ENCODE measurements at regions not wholly inside any gene's neighbourhood (a gene's known extent, or its start where the extent isn't known, plus 50 kb on each side); places are given as distances from the start of the nearest gene placed in this dataset.

DNA sequence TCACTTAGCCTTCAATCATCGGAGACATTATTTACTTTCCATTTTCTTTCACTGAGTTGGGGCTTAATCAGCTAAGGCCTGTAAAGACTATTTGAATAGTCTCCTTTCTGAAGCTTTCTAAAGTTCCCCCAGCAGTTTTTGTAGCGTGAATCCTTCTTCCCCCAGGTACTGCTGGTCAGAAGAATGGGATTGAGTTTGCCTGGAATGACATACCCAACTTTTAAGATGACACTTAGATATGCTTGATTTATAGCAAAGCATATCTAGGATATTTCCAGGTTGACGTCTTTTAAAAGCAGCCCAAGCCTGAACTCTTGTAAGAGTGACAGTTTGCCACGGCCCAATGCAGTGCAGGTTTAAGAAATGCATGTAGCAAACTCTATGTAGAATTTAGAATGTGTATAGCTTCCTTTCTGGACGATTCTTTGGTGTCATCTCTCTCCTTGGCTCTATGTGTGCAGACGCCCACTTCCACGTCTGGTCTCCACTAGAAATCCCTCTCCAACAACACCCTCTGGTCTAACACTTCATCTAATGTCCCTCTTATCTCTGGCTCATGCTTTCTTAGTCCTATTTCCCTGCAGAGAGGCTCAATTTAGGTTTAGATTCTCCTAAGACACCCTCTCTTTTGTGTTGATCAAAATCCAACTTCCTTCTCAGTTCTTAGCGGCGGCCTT lies 175.0 kb upstream of the CYRIA start:
- H3K27me3 ChIP-seq (ENCODE audit: insufficient read depth, low read depth, severe bottlenecking) = no peaks in the 10 kb centered on the region
- no peak for DNase-seq
- H3K4me3 ChIP-seq (ENCODE audit: low read depth, low read length) = no peak overlapping the region
- H3K9me3 ChIP-seq (ENCODE audit: severe bottlenecking) = no peaks in the 10 kb centered on the region
- TF ChIP-seq, protein P1, sequence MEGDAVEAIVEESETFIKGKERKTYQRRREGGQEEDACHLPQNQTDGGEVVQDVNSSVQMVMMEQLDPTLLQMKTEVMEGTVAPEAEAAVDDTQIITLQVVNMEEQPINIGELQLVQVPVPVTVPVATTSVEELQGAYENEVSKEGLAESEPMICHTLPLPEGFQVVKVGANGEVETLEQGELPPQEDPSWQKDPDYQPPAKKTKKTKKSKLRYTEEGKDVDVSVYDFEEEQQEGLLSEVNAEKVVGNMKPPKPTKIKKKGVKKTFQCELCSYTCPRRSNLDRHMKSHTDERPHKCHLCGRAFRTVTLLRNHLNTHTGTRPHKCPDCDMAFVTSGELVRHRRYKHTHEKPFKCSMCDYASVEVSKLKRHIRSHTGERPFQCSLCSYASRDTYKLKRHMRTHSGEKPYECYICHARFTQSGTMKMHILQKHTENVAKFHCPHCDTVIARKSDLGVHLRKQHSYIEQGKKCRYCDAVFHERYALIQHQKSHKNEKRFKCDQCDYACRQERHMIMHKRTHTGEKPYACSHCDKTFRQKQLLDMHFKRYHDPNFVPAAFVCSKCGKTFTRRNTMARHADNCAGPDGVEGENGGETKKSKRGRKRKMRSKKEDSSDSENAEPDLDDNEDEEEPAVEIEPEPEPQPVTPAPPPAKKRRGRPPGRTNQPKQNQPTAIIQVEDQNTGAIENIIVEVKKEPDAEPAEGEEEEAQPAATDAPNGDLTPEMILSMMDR (IDR thresholded peaks at IDR 0.05; ENCODE audit: low read depth, low read length) = no peak
- no peak overlapping the region for H3K27ac ChIP-seq
- no peaks in the 10 kb centered on the region for H3K36me3 ChIP-seq

DNA sequence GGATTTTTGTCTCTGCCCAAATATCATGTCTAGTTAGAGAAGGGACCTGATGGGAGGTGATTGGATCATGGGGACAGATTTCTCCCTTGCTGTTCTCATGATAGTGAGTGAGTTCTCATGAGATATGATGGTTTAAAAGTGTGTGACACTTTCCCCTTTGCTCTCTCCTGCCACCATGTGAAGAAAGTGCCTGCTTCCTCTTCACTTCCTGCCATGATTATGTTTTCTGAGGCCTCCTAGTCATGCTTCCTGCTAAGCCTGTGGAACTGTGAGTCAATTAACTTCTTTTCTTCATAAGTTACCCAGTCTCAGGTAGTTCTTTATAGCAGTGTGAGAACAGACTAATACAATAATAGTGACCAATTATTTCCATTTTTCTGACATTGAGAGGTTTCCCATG lies 167.3 kb upstream of the CYRIA start:
- Histone ChIP-seq H3K27me3 (ENCODE audit: insufficient read depth, low read depth, severe bottlenecking) (no peaks in the 10 kb centered on the region), H3K36me3 (no peaks in the 10 kb centered on the region), H3K4me3 (ENCODE audit: low read depth, low read length) (no peak overlapping the region), H3K9me3 (ENCODE audit: severe bottlenecking) (no peaks in the 10 kb centered on the region), H3K27ac (no peak overlapping the region)
- TF ChIP-seq, protein P1 (IDR thresholded peaks at IDR 0.05; ENCODE audit: low read depth, low read length) = no peak
- DNase-seq = no peak

DNA sequence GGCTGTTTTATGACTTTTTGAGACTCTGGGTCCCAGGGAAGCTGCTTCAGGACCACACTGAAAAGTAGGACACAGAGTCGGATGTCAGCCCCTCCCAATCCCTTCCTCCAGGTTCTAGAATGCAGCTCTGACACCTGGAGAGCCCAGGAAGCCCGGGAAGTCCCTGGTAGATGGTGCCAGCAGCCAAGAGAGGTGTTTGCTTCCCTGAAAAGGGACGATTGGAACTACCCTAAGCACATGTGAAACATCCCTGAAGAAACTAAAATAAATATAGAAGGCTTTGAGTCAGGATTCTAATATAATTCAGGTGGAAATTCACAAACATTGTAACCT lies 163.2 kb upstream of the CYRIA start:
- Histone ChIP-seq H3K27ac (no peak overlapping the region), H3K9me3 (ENCODE audit: severe bottlenecking) (peaks cover 3% of the 10 kb centered on the region), H3K4me3 (ENCODE audit: low read depth, low read length) (no peak overlapping the region), H3K27me3 (ENCODE audit: insufficient read depth, low read depth, severe bottlenecking) (no peaks in the 10 kb centered on the region), H3K36me3 (no peaks in the 10 kb centered on the region)
- TF ChIP-seq, protein P1 (IDR thresholded peaks at IDR 0.05; ENCODE audit: low read depth, low read length) = no peak
- DNase-seq = no peak

DNA sequence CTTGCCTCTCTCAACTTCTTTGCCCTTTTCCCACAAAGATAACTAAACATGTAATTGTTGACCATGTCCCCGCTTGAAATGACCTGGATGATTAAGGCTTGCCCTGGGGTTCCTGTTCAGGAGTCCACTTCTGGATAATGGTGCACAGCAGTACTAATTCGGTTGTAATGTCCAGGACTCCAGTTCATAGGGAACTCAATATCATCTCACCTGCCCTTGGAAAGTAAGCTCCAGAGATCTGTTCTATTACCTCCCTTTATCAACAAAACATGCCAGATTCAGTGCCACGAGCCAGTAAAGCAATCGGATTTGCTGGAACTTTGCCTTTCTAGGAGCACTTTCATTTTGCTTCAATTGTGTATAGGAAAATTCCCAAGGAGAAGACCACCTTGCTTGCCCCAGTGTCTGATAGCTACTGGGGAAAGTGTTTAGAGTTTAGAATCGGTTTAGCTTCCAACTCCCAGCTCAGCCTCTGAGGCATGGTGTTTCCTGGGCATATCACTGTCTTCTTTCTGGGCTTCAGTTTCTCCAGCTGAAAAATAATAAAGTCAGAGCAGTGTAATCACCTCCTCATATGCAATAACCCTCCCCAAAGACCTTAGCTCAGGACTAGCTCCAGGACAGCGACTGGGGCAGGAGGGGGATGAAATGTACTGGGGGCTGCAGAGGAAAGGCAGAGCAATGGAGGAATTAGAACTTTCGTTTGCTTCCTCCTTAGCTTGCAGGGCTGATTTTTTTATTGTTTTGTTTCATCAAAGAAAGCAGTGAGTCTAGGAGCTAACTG lies 162.6 kb upstream of the CYRIA start:
- no peaks in the 10 kb centered on the region for H3K36me3 ChIP-seq
- peaks cover 3% of the 10 kb centered on the region for H3K9me3 ChIP-seq (ENCODE audit: severe bottlenecking)
- TF ChIP-seq, protein P1 (IDR thresholded peaks at IDR 0.05; ENCODE audit: low read depth, low read length) = no peak
- H3K4me3 ChIP-seq (ENCODE audit: low read depth, low read length) = no peak overlapping the region
- no peak for DNase-seq
- H3K27ac ChIP-seq = no peak overlapping the region
- H3K27me3 ChIP-seq (ENCODE audit: insufficient read depth, low read depth, severe bottlenecking) = no peaks in the 10 kb centered on the region

DNA sequence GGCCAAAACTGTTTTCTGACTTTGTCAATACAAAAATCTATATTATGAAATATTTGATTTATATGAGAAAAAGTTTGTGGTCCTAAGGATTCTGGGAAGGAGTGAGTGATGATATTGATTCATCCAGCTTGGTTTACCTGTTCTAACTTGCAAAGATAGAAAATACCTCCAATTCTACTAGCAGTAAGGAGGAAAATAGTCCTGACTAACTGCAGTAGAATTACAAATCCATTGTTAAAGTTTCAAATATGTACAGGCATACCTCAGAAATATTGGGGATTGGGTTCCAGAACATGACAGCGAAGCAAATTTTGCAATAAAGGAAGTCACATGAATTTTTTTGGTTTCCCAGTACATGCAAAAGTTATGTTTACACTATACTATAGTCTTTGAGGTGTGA lies 158.8 kb upstream of the CYRIA start:
- Histone ChIP-seq H3K27ac (no peak overlapping the region), H3K4me3 (ENCODE audit: low read depth, low read length) (no peak overlapping the region), H3K27me3 (ENCODE audit: insufficient read depth, low read depth, severe bottlenecking) (no peaks in the 10 kb centered on the region), H3K9me3 (ENCODE audit: severe bottlenecking) (peaks cover 6% of the 10 kb centered on the region), H3K36me3 (no peaks in the 10 kb centered on the region)
- TF ChIP-seq, protein P1 (IDR thresholded peaks at IDR 0.05; ENCODE audit: low read depth, low read length) = no peak
- no peak for DNase-seq

All from WERI-Rb-1 (cell line).